DND-41 (cell line): ENCODE measurements at regions not wholly inside any gene's neighbourhood (a gene's known extent, or its start where the extent isn't known, plus 50 kb on each side); places are given as distances from the start of the nearest gene placed in this dataset.

ENCODE experiments used
- EZH2 ChIP-seq: IDR thresholded peaks from 3 replicates; pipeline ENCODE4 v1.6.1; 2012; ENCODE audit warnings: borderline replicate concordance, low read depth, mild to moderate bottlenecking, moderate library complexity, low read length, inconsistent platforms; ENCODE audit not compliant: severe bottlenecking
- TF ChIP-seq, protein P1 (sequence below): IDR thresholded peaks from 2 replicates; pipeline ENCODE4 v1.5.1; 2012; ENCODE audit warnings: borderline replicate concordance, low read length, moderate library complexity, mild to moderate bottlenecking; ENCODE audit not compliant: poor library complexity, severe bottlenecking; ENCODE audit errors: extremely low read depth

DNA sequence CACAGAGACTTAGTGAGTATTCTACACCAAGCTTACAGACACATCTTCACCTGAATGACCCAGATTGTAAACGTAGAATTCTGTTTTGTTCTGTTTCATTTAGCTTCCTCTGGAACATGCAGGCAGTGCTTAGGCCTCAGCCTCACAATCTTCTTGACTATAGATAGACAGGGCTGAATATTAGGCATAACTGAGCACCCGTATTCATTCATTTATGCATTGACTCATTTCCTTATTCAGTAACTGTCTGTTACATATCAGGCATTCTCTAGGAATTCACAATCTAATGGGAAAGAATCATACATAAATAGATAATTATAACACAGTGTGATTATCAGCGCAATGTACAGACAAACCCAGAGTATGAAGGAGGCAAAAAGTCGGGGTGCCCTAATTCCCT lies 124.9 kb upstream of the ETAA1 start:
- TF ChIP-seq, protein P1, sequence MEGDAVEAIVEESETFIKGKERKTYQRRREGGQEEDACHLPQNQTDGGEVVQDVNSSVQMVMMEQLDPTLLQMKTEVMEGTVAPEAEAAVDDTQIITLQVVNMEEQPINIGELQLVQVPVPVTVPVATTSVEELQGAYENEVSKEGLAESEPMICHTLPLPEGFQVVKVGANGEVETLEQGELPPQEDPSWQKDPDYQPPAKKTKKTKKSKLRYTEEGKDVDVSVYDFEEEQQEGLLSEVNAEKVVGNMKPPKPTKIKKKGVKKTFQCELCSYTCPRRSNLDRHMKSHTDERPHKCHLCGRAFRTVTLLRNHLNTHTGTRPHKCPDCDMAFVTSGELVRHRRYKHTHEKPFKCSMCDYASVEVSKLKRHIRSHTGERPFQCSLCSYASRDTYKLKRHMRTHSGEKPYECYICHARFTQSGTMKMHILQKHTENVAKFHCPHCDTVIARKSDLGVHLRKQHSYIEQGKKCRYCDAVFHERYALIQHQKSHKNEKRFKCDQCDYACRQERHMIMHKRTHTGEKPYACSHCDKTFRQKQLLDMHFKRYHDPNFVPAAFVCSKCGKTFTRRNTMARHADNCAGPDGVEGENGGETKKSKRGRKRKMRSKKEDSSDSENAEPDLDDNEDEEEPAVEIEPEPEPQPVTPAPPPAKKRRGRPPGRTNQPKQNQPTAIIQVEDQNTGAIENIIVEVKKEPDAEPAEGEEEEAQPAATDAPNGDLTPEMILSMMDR: no peak
- no peak for TF ChIP-seq EZH2
